Activated CD8-positive, alpha-beta memory T cell treated with anti-CD3 and anti-CD28 coated beads for 24 hours (primary cell): ENCODE measurements at regions not wholly inside any gene's neighbourhood (a gene's known extent, or its start where the extent isn't known, plus 50 kb on each side); places are given as distances from the start of the nearest gene placed in this dataset.
"Not testable (repeated sequence)": the region's sequence is repeated elsewhere in the genome, so short reads cannot be mapped to it uniquely, and the experiment has no call there.

Experiments used
- DNase-seq: peaks from one replicate; pipeline ENCODE4 v3.0.0-alpha.2; 2020

DNA sequence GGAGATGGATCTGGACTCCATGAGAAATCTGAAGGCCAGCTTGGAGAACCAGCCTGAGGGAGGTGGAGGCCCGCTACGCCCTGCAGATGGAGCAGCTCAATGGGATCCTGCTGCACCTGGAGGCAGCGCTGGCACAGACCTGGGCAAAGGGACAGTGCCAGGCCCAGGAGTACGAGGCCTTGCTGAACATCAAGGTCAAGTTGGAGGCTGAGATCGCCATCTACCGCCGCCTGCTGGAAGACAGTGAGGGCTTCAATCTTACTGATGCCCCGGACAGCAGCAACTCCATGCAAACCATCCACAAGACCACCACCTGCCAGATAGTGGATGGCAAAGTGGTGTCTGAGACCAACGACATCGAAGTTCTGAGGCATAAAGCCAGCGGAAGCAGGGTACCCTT lies 601.5 kb upstream of the ZP4 start:
- DNase-seq = no peak

DNA sequence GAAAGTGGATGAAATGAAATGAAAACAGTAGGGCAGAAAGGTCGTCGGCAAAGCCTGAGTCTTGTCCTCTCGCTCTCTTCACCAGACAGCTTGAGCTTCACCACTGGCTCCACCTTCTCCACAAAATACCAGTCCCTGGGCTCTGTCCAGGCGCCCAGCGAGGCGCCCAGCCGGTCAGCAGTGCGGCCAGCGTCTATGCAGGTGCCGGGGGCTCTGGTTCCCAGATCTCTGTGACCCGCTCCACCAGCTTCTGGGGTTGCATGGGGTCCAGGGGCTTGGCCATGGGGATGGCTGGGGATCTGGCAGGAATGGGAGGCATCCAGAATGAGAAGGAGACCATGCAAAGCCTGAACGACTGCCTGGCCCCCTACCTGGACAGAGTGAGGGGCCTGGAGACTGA lies 600.5 kb upstream of the ZP4 start:
- no peak for DNase-seq

DNA sequence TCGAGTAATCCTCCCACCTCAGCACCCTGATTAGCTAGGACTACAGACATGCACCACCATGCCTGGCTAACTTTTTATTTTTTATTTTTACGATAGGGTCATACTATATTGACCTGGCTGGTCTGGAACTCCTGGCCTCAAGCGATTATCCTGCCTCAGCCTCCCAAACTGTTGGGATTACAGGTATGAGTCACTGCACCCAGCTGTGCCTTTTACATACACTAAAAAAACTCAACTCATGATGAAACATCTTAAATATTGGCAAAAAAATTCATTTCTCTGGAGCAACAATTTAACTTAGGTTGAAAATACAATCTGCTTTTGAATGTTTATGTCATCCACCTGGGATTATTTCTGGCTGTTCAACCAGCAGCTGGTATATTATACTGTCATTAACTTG lies 598.3 kb upstream of the ZP4 start:
- DNase-seq = no peak

DNA sequence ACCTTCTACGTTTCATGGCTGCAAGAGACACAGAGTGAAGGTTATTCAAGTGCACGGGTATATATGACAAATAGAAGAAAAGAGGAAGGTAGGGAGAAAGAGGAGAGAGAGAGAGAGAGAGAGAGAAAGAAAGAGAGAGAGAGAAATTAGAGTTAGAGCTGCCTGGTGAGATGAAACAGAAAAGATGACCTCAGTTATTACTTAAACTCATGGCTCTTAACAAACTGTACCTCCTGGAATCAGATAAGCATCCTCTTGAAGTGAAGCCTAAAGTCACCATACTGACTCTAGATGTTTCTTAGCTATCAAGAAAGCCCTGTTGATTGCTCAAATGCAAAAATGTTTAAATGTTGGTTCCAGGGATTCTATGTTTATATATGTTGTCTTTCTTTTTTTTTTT lies 597.7 kb upstream of the ZP4 start:
- DNase-seq = no peak

DNA sequence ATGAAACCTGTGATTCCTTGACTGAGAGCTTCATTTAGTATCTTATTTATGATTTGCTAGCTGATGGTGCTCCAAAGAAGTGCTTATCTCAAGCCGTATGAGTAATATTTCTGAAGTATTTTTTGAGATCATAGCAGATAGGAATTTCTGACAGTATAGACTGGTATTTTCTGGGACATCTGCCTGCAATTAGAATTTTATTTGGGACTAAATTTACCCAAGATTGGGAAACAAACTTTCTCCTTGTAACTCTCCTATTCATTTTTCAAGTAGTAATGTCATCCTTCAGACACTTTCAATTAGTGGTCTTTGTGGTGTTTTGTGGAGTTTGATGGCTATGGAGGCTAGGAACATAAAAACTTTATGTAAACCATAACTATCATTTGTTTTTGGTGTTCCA lies 597.2 kb upstream of the ZP4 start:
- DNase-seq = no peak

DNA sequence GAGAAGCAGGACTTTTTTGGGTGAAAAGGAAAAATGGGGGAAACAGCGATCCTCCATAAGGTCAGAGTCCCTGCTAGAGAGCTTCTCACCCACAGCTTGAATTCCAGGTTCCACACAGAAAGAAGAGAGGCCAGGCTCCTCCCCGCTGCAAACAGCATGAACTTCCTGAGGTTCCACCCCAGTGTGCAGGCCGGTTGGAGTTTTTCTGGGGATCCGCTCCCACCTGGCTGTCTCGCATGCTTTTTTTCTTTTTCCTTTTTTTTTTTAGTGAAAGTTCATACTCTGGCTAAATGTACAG lies 595.1 kb upstream of the ZP4 start:
- DNase-seq = no peak

DNA sequence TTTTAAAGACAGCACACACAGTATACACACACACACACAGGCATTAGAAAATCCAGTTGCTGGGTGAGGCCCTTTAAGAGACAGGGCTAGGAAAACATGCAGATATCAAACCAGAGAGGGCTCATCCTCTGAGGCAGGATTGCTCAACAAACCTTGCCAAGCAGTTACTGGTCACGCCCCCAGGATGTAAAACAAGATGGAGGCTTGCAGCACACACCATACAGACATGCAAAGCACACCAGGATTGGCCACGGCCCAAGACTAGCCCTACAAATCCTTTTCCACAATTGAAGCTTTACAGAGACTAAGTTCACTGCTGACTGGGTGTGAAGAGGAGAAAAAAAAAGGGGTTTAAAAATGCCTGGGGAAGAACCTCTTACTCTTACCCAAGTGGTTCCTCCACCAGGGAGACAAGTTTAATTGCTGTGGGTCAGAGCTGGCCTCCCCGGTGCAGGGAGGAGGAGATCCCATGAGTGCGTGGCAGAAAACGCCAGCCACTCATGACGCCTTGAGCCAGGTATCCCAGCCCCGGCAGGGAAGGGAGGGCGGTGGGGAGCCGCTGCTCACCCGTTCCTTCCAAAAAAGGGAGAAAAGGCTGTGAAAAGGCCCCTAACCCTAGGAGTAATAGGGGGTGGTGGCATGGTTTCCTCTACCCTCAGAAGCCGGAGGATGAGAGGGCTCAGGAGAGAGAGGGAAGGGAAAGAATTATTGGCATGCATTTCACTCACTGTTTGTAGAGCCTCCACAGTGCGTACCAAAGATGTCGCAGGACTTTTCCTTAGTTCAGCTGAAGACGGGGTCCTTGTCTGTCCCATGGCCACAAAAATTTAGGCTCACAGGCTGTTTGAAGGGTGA lies 594.6 kb upstream of the ZP4 start:
- no peak for DNase-seq

DNA sequence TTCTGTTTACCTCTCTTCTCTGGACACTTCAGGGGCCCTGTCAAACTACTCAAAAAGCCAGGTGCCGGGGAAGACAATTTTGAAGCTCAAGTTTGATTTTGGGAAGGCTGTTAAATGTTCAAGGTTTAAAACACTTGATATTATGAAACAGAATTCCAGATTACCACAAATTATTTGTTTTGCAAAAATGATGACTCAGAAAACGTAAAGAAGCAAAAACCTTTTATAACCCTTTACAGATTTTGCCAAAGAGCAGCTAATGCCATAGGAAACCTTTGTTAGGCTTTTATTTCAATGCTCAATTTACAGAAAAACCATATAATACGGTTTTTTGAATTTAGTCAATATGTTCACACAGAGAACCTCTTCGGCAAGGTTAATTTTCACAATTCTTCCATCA lies 593.4 kb upstream of the ZP4 start:
- DNase-seq = no peak

DNA sequence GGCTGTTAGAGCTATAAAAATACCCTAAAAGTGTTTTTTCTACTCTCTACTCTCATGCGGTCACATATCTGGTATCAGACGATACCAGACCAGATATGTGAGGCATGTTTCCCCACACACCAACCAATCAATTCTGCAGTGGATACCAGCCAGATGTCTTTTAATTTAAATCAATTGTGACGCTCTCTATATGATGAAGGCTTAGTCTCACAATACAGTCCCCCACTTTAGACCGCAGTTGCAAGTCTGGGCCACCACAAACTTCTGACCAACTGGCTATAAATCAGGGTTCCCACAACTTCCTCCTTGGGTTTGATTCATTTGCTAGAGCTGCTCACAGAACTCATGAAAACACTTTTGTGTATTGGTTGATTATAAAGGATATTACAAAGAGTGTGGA lies 586.1 kb upstream of the ZP4 start:
- no peak for DNase-seq

DNA sequence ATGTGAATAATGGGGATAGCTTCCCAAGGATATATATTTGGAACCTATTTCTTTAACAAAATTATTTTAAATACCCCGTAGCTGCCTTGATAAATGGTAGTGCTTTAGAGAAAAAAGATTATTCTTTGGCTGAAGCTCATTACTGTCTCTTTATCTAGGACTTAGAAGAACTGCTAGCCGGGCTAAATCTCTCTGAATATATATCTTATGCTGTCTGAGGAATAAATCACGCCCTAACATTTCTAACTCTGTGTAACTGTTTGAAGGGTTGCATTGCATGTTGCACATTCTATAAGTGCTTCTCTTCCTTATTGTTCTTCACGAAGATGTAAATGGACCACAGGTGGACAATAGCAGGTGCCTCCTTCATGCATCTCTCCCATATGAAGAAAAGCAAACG lies 585.0 kb upstream of the ZP4 start:
- DNase-seq = no peak

DNA sequence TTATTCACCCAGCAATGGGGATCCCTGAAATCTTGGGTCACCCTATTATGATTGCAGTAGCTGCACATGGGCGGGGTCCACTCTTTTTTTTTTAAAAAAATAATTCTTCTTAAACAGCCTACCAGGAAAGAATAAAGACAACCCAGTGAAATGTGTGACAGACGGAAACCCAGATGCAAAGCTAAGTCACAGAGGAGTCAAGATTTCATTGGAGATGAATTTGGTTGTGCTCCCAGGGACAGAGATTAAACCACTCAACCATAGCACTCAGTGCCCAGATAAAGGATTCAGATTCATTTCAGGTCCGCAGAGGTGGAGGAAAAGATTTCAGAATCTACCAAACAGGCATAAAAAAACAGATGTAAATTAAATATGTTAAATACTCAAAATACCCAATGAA lies 583.5 kb upstream of the ZP4 start:
- DNase-seq = no peak

DNA sequence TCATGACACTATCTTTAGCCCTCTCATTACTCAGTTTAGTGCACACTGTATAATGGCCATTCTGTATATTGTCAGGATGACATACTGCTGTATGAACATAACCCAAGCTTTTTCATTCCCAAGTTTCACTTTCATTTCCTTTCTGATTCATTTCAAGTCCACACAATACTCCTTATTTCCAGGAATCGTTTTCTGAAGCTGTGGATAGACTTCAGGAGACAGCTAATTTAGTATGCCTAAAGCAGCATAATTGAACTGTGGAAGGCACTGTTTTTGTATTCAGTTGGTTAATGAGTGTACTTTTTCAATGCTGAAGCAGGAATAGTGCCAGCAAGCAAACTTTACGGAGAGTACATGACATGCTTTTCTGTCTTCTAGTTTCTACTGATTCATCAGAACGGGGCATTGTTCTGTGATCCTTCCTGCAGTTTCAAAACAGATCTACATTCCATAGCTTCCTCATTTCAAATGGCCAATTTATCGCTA lies 578.5 kb upstream of the ZP4 start:
- DNase-seq = no peak

DNA sequence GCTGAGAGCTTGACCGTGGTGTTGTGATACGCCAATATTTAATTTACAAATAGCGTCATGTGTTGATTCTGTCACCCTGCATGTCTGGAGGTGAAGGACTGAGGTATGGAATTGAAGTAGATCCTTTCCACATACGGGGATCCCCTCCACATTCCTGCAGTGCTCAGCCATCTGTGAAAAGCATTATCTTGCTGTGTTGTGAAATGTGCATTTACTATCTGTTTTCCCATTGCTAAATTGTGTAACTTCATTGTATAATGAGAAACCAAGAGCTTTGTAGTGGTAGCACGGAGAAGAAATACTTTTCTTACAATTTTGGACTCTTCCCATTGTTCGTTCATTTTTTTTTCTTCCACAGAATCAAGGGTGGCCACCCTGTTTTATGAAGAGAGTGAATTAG lies 577.3 kb upstream of the ZP4 start:
- DNase-seq = no peak

DNA sequence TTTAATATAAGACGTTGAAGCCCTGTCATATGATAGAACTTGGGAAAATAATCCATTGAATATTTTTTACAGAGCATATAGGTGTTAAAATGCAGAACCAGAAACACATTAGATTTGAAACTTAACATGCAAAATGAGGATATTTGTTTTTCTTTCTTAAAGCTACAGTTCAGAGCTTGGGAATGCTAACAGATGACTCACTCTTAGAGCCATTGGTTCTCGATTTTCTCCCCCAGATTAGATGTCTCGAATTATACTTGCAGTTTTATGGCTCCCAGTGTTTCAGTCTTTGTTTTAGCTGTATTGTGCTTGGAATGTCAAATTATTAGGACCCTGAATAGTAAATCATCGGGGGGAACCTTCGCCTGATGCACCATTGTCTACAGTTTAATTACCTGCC lies 575.7 kb upstream of the ZP4 start:
- DNase-seq = no peak

DNA sequence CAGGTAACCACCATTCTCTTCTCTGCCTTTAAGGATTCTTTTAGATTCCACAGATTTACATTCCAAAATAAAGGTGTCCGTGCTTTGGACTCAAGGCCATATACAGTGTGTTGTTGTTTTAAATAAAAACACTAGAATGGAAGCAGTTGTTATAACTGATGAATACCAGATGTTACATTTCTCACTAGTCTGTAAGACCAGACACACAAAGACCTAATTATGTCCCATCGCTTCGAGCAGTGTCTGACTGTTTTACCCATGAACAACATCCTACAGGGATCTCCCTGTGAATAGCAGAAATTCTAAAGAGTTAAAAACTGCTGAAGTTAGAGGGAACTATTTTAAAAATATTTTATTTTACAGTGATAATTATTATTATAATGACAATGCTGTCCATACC lies 574.7 kb upstream of the ZP4 start:
- DNase-seq = no peak

DNA sequence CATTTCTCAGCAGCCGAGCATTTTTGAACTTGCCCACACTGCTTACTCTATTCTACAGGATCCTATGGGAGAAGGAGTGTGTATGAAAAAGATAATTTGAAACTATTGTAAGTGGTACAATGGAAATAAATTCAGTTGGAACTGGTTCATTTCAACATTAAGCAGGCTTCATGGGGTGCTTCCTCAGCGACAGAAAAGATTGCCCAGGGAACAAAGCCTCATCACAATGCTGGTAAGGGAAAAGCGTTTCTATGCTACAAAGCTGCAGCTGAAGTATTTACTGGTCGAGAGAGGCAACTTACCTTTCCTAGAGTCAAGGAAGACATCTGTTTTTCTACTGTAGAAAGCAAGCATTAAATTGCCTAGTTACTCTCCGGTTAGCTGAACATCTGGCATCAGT lies 568.2 kb upstream of the ZP4 start:
- no peak for DNase-seq

DNA sequence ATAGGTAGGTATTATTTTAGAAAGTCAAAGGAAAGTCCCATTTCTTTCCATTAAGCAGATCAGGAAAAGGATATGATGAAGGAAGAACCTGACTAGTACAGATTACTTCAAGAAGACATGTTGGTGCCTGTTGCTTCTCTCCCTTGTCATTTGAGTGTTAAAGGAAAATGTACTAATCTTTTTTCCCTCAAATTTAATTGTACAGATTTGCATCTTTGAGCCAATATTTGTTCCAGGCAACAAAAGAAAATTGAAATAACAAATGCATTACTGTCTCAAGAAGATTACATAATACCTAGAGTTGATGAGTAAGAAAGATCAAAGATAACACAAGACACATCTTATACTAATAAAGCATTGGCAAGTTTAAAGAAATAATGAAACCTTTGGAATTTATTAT lies 566.9 kb upstream of the ZP4 start:
- DNase-seq = no peak

DNA sequence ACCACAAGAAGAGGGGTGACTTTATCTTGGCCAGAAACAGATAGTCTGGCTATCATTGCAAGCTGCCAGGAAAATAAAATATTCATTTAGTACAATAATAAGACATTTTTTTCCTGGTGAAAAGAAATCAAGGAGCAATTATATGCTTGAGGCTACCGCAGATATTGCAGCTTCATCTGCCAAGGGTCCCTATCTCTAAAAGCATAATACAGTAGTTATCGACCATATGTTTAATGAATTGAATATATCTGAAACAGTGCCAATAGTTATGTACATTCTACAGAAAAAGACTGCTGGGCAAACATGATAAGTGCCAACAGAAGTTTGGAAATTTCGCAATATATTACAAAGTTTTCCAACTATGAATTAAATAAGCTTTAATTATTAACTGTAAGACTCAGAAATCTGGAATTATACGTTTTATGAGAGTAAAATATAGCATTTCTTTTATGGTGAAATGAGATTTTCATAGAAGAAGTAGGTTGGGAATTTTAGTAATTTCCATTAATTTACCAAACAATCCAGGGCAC lies 561.1 kb upstream of the ZP4 start:
- no peak for DNase-seq

DNA sequence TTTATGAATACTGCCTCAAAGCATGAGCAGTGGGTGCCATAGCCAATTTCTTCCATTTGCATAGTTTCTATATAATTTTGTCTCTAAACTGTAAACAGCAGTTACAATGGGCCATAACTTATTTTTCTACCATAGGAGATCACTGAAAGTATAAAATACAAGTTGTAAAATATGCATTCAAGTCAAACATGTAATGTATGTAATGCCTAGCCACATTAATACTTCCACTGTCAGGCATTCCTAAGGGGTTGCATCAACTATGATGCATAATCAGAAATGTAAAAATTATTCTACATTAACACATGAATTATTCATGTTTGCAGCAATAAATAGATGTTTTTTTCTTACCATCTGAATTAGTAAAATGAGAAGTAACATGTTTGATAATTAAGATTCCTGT lies 560.3 kb upstream of the ZP4 start:
- DNase-seq = no peak

DNA sequence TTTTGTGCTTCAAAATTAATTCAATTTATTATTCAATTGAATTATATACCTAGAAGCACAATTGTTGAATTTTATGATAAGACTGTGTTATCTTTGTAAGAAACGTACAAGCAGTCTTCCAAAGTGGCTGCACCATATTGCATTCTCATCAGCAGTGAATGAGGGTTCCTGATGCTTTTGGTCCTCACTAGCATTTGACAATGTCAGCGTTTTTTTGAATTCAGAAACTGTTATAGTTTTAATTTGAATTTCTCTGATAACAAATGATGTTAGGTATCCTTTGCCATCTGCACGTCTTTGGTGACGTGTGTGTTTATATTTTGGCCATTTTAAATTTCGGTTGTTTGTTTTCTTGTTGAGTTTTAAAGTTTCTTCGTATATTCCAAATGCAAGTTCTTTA lies 553.0 kb upstream of the ZP4 start:
- no peak for DNase-seq

DNA sequence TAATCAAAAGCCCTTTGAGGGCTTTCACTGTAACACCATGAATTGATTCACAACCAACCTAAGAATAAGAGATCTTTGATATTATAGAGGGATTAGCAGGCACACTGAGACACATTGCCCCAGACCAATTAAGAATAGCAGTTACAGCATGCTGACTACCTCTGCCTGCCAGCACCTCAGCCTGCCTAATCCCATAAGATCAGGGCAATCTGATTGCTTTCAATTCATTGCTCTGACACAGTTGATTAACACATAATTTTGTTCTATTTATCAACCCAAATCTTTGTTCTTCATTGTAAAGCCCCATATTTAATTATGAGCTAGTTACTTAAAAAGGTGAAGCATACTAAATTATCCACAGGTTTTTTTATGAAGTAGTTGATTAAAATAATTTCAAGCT lies 548.8 kb upstream of the ZP4 start:
- no peak for DNase-seq

DNA sequence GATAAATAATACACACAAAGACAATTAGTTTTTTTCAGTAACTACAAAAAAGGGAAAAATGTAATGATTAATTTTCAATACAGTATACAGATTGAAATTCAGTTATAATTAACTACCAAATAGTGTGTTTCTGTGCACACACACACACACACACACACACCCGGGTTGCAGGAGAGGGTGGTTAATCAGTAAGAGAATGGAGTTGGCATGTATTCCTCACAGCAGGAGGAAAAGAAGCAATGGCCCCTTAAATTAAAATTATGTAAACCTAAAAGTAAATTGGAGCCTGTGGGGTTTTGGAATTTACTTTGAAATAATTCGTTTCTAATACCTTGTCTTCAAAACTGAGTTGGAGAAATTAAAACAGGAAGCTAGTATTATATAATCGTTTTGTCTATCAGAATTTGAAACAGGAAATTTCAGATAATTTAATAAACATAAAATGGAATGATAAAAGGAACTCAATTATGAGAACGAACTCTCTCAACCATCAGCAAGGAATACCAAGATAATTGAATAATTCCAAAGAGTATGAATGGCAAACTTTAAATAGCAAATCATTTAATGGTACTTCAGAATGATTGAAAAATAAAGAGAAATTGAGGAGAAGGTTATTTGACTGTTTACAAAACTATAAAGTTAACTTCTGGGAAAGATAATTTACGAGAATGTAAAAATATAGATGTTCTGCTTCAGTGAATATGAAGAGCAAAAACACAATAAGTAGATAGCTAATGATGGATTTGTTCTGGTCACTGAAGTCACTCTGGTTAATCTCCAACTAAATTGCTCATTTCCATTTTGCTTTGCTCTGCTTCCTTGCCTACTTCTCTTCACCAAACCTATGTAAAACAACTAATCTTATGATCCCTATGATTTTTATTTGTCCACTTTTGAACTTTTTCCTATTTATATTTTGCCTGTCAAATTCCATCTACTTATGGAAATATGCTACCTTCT lies 547.9 kb upstream of the ZP4 start:
- DNase-seq = no peak

DNA sequence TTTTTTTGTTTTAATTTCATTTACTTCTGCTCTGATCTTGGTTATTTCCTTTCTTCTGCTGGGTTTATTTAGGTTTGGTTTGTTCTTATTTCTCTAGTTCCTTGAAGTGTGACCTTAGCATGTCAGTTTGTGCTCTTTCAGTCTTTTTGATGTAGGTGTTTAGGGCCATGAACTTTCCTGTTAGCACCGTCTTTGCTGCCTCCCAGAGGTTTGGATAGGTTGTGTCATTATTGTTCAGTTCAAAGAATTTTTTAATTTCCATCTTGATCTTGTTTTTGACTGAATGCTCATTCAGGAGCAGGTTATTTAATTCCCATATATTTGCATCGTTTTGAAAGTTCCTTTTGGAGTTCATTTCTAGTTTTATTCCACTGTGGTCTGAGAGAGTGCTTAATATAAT lies 539.0 kb upstream of the ZP4 start:
- not testable (repeated sequence) for DNase-seq

DNA sequence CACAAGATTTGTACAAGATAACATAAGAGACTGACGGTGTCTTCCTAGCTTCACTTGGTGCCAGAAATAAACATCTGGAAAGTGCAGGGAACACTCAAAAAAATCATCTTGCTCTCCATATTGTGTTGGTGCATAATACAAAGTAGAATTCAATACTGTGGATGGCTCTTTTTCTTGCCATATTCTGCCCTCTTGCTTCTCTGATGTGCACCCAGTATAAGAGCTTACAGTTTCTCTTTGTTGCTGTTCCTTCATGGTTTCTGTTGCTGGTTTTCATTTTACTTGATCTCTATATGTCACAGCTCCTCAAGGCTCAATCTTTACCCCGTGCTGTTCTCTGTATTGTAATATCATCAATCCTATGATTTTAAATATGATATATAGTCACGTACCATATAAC lies 528.5 kb upstream of the ZP4 start:
- DNase-seq = no peak
